Smooth muscle cell (in vitro differentiated cells): ENCODE measurements at regions not wholly inside any gene's neighbourhood (a gene's known extent, or its start where the extent isn't known, plus 50 kb on each side); places are given as distances from the start of the nearest gene placed in this dataset.
A peak's percentile ranks its signal among the peaks of the same experiment; 100 is the strongest.

Source experiments
- DNase-seq: peaks from one replicate; lab custom pipeline; 2025; ENCODE audit not compliant: unreplicated experiment; lab: John Stamatoyannopoulos, UW
- H2AFZ ChIP-seq: fragments of 200-600 bp; sonication (generic); 2 replicates; pipeline ENCODE4 v1.6.0; 2016; ENCODE audit warnings: antibody characterized with exemption, low read depth, mild to moderate bottlenecking
- H3F3A ChIP-seq: fragments of 200-600 bp; sonication (generic); 2 replicates; pipeline ENCODE4 v1.6.0; 2017; ENCODE audit warnings: antibody characterized with exemption, low read depth
- H3K27ac ChIP-seq: fragments of 200-600 bp; sonication (generic); 2 replicates; pipeline ENCODE4 v1.5.1; 2016; ENCODE audit warnings: low read depth, mild to moderate bottlenecking
- H3K27me3 ChIP-seq: fragments of 200-600 bp; sonication (generic); 2 replicates; pipeline ENCODE4 v1.6.1; 2016; ENCODE audit warnings: low read depth, mild to moderate bottlenecking
- H3K36me3 ChIP-seq: fragments of 200-600 bp; sonication (generic); 2 replicates; pipeline ENCODE4 v1.5.1; 2016; ENCODE audit warnings: low read depth
- H3K4me1 ChIP-seq: fragments of 200-600 bp; sonication (generic); 2 replicates; pipeline ENCODE4 v1.5.1; 2016; ENCODE audit warnings: low read depth
- H3K4me2 ChIP-seq: fragments of 200-600 bp; sonication (generic); 2 replicates; pipeline ENCODE4 v1.6.0; 2016; ENCODE audit warnings: mild to moderate bottlenecking
- H3K4me3 ChIP-seq: fragments of 200-600 bp; sonication (generic); 2 replicates; pipeline ENCODE4 v1.5.1; 2016; ENCODE audit warnings: mild to moderate bottlenecking
- H3K79me2 ChIP-seq: fragments of 200-600 bp; sonication (generic); 2 replicates; pipeline ENCODE4 v1.6.0; 2016; ENCODE audit warnings: low read depth, mild to moderate bottlenecking
- H3K9ac ChIP-seq: fragments of 200-600 bp; sonication (generic); 2 replicates; pipeline ENCODE4 v1.6.0; 2016; ENCODE audit warnings: low read depth
- H3K9me3 ChIP-seq: fragments of 200-600 bp; sonication (generic); replicated peaks from 2 replicates; pipeline ENCODE4 v1.5.1; 2016; ENCODE audit warnings: low read depth
- H4K20me1 ChIP-seq: fragments of 200-600 bp; sonication (generic); 2 replicates; pipeline ENCODE4 v1.6.0; 2016; ENCODE audit warnings: low read depth
- CTCF ChIP-seq: fragments of 200-600 bp; sonication (generic); IDR thresholded peaks from 2 replicates; pipeline ENCODE4 v1.5.1; 2017; ENCODE audit warnings: borderline replicate concordance, mild to moderate bottlenecking, antibody characterized with exemption; ENCODE audit not compliant: insufficient read depth, poor library complexity, severe bottlenecking
- WGBS: methylation state at CpG from one replicate; pipeline ENCODE4 v1.1.7; 2016; ENCODE audit warnings: low lambda C conversion rate; 5-methylcytosine and 5-hydroxymethylcytosine counted together

DNA sequence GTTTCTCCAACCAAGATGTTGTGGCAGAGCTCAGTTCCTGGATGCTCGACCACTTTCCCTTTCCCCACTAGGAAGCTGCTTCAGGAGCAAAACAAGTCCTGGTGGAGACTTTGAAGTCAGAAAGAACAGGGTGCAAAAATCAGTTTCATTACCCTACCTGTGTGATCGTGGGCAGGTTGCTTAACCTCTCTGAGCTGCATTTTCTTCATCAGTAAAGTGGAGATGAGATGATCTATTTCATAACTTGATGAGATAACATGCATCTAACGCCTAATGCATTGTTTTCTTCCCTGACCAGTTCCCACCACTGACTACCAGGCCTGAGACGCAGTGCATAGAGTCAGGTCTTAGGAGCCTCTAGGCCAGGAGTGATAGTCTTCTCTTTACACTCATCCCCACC lies 470.0 kb downstream of the SOX6 start:
- Histone ChIP-seq H3K4me1 (peaks cover 55% of the 10 kb centered on the region), H4K20me1 (no peaks in the 10 kb centered on the region), H3K27ac (peak overlapping the region; percentile 75), H2AFZ (no peak overlapping the region), H3K9ac (no peak overlapping the region), H3K27me3 (no peaks in the 10 kb centered on the region), H3K9me3 (no peaks in the 10 kb centered on the region), H3K79me2 (no peaks in the 10 kb centered on the region), H3K36me3 (no peaks in the 10 kb centered on the region), H3K4me2 (peak overlapping the region; percentile 41), H3F3A (peaks cover 42% of the 10 kb centered on the region), H3K4me3 (no peak overlapping the region)
- WGBS: 65% methylated on average over 4 of the region's 4 CpGs
- DNase-seq: no peak
- no peak for TF ChIP-seq CTCF

- Histone ChIP-seq H3K9ac (peak overlapping the region; percentile 17), H2AFZ (no peak overlapping the region), H3F3A (peaks cover 42% of the 10 kb centered on the region), H3K27ac (peak overlapping the region; percentile 75), H3K9me3 (no peaks in the 10 kb centered on the region), H3K36me3 (no peaks in the 10 kb centered on the region), H3K27me3 (no peaks in the 10 kb centered on the region), H4K20me1 (no peaks in the 10 kb centered on the region), H3K79me2 (no peaks in the 10 kb centered on the region), H3K4me3 (no peak overlapping the region), H3K4me1 (peaks cover 55% of the 10 kb centered on the region), H3K4me2 (peak overlapping the region; percentile 41)
- WGBS: 37% methylated on average over 5 of the region's 5 CpGs
- DNase-seq: no peak
- TF ChIP-seq CTCF: no peak
Measured at GRCh38 chr11:15886866-15887265, 469.5 kb downstream of the SOX6 start.

- Histone ChIP-seq H3K4me1 (peaks cover 59% of the 10 kb centered on the region), H3K79me2 (no peaks in the 10 kb centered on the region), H3K27ac (peak overlapping the region; percentile 75), H3K36me3 (no peaks in the 10 kb centered on the region), H3K4me3 (no peak overlapping the region), H4K20me1 (no peaks in the 10 kb centered on the region), H2AFZ (no peak overlapping the region), H3K27me3 (no peaks in the 10 kb centered on the region), H3K4me2 (peak overlapping the region; percentile 19), H3K9me3 (no peaks in the 10 kb centered on the region), H3K9ac (no peak overlapping the region), H3F3A (peaks cover 52% of the 10 kb centered on the region)
- no peak for DNase-seq
- 67% methylated on average over 2 of the region's 2 CpGs for WGBS
- TF ChIP-seq CTCF: no peak
Measured at GRCh38 chr11:15888556-15889345, 467.6 kb downstream of the SOX6 start.
